NCI-H1436 (cell line): ENCODE measurements at regions not wholly inside any gene's neighbourhood (a gene's known extent, or its start where the extent isn't known, plus 50 kb on each side); places are given as distances from the start of the nearest gene placed in this dataset.
A peak's percentile ranks its signal among the peaks of the same experiment; 100 is the strongest.

Source experiments
- DNase-seq: peaks from one replicate; lab custom pipeline; 2025; lab: John Stamatoyannopoulos, UW

- no peak for DNase-seq
These were observed 100.7 kb downstream of the SPRY1 start for GRCh38 chr4:123497340-123497739.

GRCh38 chr4:123501733-123502132 lies 105.1 kb downstream of the SPRY1 start:
- no peak for DNase-seq

- DNase-seq, result no peak
These were observed 107.2 kb downstream of the SPRY1 start for GRCh38 chr4:123503698-123504363.

GRCh38 chr4:123505095-123506010 lies 108.8 kb downstream of the SPRY1 start:
- peak; percentile 67 for DNase-seq

- no peak for DNase-seq
These were observed 109.6 kb downstream of the SPRY1 start for GRCh38 chr4:123506011-123506695.

GRCh38 chr4:123507376-123507775 lies 110.8 kb downstream of the SPRY1 start:
- DNase-seq, result no peak

- no peak for DNase-seq
These were observed 113.6 kb downstream of the SPRY1 start for GRCh38 chr4:123510221-123510620.

- DNase-seq, result no peak
These were observed 114.1 kb downstream of the SPRY1 start for GRCh38 chr4:123510659-123511058.

- DNase-seq, result no peak
These were observed 120.0 kb downstream of the SPRY1 start for GRCh38 chr4:123516576-123516975.

GRCh38 chr4:123517176-123517575 lies 120.6 kb downstream of the SPRY1 start:
- no peak for DNase-seq

GRCh38 chr4:123517971-123518370 lies 121.4 kb downstream of the SPRY1 start:
- DNase-seq, result no peak

GRCh38 chr4:123520325-123520724 lies 123.7 kb downstream of the SPRY1 start:
- DNase-seq, result no peak

- DNase-seq, result no peak
These were observed 125.5 kb downstream of the SPRY1 start for GRCh38 chr4:123522081-123522480.

GRCh38 chr4:123522646-123523045 lies 126.1 kb downstream of the SPRY1 start:
- DNase-seq, result no peak

- DNase-seq, result no peak
These were observed 128.5 kb downstream of the SPRY1 start for GRCh38 chr4:123524958-123525628.

GRCh38 chr4:123526511-123526910 lies 129.9 kb downstream of the SPRY1 start:
- DNase-seq, result no peak

GRCh38 chr4:123528501-123529277 lies 132.1 kb downstream of the SPRY1 start:
- no peak for DNase-seq

GRCh38 chr4:123529278-123529568 lies 132.6 kb downstream of the SPRY1 start:
- DNase-seq, result no peak

GRCh38 chr4:123530357-123530756 lies 133.8 kb downstream of the SPRY1 start:
- DNase-seq, result no peak

GRCh38 chr4:123535037-123535748 lies 138.6 kb downstream of the SPRY1 start:
- DNase-seq, result no peak

GRCh38 chr4:123536225-123536624 lies 139.6 kb downstream of the SPRY1 start:
- no peak for DNase-seq
